H4 (cell line): ENCODE measurements at regions not wholly inside any gene's neighbourhood (a gene's known extent, or its start where the extent isn't known, plus 50 kb on each side); places are given as distances from the start of the nearest gene placed in this dataset.
A peak's percentile ranks its signal among the peaks of the same experiment; 100 is the strongest.
"Not testable (repeated sequence)": the region's sequence is repeated elsewhere in the genome, so short reads cannot be mapped to it uniquely, and the experiment has no call there.

Experiments used
- DNase-seq: peaks from one replicate; pipeline ENCODE4 v3.0.0-alpha.2; 2015; ENCODE audit warnings: low spot score

DNA sequence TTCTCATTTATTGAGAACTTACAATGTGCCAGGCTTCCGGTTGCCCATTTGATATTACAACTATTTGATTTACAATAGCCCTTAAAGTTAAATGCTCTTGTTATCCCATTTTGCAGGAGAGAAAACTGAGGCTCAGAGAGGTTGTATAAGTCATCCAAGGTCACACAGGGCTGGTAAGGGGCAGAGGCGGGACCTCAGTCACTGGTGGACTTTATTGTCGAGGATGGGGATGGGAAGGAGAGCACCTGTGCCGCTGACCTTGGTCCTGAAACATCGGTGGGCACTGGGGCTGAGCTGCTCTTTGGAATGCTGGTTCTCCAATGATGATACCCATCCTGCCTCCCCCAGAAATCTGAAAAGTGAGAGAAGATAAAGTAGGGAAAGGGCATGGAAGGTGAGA lies 265.4 kb downstream of the MIAT start:
- DNase-seq = no peak

DNA sequence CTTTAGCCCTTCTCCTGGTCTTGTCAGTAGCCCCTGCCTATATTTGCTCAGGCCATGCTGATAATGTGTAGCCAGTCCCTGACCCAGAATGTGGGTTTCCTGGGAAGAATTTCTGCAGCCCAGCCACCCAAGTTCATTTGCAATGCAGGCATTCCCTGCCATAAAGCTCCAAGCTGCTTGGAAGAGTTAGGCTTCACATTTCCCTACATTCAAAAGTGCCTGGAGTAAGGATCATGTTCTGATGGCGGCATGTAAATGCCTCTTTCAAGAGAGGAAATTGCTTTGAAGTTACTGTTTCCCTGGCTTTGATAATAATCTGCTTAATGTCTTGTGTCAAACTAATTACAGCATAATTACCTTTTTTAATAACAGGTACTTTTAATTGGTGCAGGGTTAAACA lies 266.1 kb downstream of the MIAT start:
- DNase-seq = no peak

DNA sequence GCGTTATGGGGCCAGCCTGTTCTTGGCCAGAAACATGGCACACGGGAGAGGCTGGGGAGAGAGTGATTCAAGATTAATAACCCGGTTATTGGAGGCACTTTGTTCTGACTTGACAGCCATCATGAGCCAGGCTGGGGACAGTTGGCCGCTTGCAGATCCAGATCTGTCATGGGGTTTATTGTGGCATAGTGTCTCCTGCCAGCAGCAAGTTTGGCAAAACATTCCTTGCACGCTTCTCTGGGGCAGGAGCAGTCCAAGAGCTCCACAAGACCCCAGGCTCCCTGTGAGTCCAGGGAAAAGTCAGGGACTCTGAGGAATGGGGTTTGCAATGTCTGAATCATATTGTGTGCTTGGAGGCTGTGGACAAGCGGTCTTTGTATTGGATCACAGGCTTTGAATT lies 270.4 kb downstream of the MIAT start:
- DNase-seq = no peak

DNA sequence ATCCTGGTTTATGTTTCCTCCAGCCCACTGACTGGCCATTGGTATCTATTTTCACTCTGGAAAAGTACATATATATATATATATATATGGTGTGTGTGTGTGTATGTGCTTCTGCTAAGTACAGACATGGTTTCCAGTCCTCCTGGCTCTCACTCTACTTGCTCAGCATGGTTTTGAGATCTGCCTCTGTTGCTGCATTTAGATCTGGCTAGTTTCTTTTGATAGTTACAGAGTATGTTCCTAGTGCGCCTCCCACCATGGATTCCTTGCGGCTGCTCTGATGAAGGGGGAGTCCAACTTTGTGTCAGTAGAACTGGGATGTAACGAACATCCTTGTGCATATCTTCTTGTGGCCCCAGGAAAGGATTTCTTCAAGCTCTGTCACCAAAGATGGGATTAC lies 274.1 kb downstream of the MIAT start:
- DNase-seq = no peak

DNA sequence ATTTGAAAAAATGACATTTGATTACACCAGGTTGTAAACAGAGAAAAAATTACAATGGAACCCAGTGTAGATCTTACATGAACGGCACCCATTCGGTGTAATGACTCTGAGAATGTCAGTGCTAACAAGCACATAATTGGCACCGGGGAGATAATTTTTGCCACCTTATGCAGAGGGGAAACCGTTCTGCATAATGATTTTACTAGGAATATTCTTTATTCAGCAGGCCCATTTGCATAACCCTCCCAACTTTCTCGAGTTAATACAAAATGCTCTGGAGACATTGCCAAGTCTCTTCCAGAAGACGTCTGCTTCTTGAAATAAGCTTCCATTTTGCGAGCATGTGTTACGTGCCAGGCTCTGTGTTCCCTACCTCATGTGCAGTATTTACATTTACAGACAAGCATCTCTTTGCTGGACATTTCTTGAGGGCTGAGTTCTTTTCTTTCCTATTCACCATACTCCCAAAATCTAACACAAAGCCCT lies 275.8 kb downstream of the MIAT start:
- no peak for DNase-seq

DNA sequence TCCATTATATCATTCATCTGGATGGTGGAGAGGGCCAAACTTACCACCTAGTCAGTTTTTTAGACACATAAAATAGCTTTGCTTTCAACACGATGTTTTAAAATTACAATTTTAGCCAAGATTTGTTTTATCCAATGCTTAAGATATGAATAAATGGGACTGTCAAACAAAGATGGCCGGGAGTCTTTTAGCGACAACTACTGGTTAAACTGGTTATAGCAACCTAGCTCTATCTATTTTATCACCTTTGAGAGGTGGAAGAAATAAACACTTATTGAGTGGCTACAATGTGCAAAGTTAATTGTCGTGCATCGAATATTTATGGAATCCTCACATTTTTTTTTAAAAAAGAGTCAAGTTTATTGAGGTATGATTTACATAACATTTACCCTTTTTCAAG lies 279.8 kb downstream of the MIAT start:
- no peak for DNase-seq

DNA sequence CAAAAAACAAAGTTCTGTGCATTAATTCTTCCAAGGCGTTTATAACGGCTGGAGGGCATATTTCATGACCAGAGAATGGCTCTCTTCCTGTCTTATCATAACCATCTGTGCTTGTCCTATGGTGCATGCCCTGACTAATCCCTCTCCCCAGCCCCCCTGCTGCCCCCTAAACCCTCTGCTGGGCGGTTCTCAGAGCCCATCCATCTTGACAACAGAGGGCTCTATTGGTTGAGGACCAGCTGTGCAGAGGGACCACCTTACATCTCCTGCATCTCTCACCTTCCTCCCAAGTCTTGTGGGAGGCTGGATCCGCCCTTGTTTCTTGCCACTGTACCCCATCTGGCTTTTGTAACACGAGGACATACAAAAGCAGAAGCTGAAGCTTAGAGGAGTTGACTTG lies 282.1 kb downstream of the MIAT start:
- no peak for DNase-seq

DNA sequence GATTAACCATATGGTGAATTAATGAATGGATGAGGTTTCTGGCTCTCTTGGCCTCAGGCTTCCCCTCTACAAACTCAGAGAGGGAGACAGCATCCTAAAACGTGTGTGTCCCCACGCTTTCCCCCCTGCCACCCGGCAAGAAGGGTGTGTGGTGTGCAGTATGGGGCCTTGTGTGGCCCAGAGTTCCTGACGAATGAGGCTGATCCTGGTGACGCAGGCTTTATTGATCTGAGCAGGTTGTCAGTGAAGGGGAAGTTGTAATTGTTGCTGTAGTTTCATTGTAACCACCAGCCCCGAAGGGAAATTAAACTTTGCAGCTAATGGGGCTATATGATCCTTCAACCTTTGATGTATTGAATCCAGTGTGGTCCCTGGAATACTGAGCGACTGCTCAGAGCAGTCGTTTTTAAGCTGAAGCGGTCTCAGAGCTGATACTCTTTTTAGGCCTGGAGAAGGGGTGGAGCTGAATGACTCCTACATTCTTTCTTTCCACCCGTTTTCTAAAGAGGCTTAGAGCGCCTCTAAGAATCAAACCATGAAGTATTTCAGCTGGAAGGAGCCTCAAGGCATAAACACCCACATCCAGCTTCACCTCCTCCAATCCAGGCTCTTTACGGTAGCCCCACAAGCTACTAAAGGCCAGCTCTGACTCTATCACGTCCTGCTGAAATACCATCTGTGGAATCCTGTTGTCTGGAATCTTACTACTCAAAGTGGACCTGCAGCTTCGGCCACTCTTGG lies 284.7 kb downstream of the MIAT start:
- no peak for DNase-seq

DNA sequence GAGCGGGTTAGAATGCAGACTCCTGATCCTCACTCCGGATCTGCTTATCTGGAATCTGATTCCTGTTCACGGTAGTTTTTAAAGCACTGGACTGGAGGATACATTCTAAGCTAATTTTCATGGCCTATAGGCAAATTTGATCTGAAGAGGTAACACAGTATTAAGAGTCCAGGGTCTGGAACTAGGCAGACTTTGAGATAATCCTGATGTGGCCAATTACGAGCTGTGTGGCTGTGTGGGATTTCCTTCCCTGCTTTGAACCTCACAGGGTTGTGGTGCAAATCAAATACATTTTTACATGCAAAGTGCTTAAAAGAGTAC lies 285.2 kb downstream of the MIAT start:
- no peak for DNase-seq

DNA sequence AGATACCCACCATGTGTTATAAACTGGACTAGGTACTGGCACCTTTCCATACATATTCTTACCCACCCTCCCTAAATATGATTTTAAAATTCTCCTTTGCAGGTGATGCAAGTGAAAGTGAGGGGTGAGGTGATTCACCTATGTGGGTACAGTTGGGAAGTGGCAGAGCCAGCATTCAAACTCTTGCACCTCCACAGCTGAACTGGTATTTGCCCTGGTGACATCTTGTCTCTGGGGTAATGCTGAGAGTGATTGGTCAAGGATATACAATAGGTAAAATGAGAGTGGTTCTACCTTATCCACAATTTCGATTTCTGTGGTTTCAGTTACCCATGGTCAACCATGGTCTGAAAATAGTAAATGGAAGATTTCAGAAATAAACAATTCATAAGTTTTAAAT lies 288.2 kb downstream of the MIAT start:
- DNase-seq = no peak

DNA sequence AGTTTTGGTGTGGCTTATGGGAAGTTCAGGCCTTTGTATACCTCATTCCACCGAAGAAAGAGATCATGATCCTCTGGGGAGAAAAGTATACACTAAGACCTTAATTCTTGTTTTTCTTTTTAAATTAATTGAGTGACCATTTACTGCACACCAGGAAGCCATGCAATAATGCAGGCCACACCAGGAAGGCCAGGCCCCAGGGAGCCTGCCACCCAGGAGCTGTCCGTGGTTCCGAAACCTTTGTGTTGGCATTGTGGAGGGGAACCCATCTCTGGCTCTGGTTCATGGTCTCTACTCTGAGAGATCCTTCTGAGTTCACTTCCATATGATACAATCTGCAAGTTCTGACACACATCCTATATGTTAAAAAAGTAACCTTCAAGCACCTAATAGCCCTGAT lies 291.8 kb downstream of the MIAT start:
- peak; percentile 13 for DNase-seq

DNA sequence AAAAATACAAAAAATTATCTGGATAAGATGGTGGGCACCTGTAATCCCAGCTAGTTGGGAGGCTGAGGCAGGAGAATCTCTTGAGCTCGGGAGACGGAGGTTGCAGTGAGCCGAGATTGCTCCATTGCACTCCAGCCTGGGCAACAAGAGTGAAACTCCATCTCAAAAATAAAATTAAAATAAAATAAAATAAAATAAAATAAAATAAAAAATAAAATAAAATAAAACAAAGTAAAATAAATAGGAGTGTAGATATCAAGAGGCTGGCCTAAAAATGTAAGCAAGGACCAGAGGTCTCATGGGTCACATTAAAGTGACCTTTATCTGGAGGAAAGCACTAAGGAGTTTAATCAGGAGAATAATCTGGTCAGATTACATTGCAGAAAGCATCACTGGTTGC lies 293.8 kb downstream of the MIAT start:
- not testable (repeated sequence) for DNase-seq

DNA sequence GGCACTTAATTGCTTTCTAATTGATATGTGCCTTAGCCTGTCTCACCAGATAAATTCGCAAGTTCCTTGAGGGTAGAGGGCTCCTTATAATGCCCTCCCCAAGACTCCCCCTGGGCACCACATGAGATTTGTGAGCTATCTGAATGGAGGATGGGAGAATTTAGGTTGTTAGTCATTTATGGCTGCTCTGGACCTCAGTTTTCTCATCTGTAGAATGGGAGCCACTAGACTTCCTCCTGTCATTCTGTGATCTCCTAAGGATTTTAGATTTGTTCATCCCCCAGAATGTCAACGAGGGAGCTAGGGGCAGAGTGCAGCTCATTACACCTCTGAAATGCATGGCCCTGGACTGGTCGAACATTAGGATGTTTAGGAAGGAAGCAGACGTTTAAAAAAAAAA lies 294.6 kb downstream of the MIAT start:
- no peak for DNase-seq

DNA sequence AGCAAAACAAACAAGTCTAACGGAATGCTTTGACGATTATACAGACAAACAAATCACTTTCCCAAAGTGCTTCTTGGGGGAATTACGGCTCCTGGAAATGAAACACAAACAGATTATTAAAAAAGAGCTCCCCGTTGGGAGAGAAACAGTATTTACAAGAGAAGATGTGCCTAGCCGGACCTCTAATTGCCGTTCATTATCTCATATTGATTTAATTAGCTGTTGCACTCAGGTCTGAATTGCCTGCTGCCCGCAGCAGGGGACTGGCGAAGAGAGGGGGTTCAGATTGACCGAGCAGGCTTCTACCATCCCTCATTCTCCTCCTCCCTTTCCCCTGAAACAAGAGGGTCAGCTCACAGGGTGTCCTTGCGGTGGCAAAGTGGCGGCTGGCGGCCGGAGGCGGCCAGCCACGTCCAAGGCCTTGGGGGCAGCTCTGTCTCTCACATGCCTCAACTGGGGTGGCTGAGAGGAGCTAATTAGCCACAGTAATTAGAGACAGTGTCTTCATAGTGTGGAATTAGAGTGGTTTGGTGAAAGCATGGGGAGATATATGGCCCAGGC lies 295.1 kb downstream of the MIAT start:
- no peak for DNase-seq

DNA sequence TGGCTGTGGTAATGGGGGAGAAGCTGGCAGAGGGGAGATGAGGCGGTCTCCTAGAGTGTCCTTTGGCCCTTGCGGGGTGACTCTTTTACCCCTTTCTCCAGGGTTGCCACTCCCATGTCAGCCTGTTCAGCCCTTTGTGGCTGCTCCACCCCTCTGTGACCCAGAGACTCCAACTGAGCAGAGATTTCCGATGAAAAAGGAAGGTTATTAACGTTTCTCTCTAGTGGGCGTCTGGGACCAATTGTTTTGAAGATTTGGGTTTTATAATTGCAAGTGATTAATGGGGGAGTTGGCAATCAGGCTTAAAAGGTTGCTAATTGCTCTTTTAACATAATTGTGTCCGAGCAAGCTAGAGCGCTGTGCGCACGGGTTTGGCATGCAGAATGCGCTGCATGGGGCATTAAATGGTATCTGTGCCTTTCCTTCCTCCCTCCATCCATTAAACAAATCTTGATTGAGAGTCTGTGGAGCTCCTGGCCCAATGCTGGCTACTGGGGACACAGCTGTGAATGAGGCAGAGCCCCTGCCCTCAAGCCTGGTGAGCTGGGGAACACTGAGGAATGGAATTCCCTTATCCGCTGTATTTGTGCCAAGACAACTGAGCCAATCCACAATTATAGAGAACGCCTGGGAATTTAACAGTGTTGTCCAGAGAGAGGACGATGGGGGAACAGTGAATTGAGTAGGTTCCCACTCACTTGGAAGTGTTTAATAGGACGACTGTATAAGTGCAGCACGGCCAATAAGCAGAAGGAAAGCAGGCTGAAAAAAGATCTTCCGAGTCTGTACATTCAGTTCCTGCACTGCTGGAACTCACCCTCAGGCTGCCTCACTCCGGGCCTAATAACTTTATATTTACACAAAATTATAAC lies 295.9 kb downstream of the MIAT start:
- DNase-seq = no peak

DNA sequence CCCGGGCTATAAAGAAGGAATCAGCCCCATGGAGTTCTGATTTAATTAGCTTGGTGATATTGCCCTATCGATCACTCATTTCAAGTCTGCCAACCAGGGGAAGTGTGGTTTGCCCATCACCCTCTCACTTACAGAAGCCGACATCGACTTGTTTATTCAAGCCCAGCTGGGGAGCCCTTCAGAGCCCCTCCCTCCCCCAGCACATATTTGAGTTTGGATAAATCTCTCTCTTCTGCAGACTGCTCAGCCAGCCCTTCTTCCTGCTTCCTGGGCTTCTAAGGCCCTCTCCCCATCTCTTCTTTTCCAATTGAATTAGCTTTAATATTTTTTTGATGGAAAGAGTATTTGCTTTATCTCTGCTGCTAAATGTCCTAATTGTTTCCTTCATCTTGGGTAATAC lies 299.0 kb downstream of the MIAT start:
- DNase-seq = no peak

DNA sequence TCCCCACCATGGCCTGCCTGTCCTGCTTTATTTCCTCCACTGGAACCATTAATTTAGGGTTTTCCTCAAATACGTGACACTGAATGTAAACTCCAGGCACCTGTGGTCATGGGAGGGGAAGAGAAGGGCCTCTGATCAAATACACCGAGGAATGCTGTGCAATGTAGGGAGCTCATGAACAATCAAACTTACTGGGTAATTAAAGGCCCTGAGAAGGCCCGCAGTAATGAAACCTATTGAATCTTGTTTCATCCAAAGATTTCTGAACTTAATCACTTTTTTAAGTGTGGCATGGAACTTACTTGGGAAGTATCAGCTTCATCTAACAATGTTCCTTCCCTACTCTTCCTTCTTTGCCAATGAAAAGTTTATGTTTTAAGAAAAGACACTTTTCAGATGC lies 299.8 kb downstream of the MIAT start:
- no peak for DNase-seq

DNA sequence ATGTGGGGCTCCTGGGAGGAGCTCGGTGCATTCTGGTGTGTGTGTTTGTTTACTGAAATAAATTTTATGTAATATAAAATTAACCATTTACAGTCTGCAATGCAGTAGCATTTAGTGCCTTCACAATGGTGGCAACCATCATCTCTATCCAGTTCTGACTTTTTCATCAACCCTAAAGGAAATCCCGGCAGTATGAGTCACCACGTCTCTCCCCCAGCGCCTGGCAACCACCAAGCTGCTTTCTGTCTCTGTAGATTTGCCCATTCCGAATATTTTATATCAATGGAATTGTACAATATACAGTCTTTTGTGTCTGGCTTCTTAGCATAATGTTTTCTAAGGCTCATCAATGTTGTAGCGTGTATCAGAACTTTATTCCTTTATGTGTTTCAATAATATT lies 300.5 kb downstream of the MIAT start:
- DNase-seq = no peak

DNA sequence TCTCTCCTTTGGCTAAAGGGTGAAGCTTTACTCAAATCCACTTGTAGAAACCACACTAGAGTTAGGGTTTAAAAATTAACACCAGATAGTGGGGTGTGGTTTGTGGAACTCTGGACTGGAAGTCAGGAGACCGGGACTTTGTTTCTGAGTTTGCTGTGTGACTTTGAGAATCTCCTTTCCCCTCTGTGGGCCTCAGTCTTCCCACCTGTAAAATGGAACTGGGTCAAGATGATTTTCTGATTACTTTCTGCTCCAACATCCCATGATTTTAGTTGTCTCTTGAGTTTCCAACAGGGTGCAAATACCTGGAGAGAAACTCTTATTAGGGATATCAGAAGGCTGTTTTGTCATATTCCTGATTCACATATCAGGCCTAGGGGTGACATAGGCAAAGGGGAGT lies 301.0 kb downstream of the MIAT start:
- DNase-seq = no peak

DNA sequence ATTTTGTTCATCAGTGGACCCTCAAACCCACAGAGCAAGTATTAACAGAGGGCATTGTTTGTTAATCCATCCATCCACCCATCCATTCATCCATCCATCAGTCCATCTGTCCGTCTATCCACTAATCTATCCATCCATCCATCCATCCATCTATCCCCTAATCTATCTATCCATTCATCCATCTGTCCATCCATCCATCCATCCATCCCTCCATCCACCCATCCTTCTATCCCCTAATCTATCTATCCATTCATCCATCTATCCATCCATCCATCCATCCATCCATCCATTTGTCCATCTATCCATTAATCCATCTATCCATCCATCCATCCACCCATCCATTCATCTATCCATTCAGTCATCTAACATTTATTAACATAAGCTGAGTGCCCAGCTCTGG lies 307.3 kb downstream of the MIAT start:
- DNase-seq = no peak

DNA sequence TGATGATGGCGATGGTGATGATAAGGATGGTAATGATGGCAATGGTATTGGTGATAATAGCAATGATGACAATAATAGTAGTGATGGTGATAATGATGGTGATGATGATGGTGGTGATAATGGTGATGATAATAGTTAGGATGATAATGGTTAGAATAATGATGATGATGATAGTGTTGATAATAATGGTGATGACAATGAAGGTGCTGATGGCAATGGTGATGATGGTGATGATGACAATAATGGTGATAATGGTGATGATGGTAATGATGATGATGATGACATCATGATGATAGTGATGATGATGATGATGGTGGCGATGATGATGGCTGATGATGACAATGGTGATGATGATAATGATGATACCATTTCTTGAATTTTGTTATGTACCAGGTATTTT lies 309.9 kb downstream of the MIAT start:
- no peak for DNase-seq

DNA sequence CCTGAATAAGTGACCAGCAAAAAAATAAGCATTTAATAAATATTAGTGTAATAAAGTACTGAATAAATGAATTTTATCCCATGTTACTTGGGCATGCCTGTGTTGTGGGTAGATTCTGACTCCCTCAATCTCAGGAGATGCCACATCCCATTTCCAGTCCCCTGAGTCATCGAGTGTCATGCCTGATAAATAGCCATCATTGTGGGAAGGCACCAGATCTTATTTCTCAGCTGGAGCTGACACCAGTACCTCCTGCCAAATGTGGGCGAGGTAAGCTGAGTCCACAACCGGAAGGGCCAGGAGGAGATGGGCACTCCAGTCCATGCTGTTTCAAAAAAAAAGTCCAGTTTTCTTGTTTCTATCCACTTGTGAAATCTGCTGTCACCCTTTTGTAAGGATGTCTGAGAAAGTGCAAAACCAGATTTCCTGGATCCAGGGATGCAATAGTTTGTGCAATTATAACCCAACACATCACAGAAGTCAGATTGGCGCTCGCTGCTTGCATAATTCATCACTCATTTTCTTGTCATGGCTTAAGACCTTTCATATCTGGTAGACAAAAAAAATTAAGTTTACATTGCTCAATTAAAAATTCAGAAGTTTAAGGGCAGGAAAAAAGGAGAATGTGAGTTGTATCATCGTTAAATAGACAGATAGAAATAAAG lies 311.6 kb downstream of the MIAT start:
- DNase-seq = no peak
